ENCODE measurements at regions not wholly inside any gene's neighbourhood (a gene's known extent, or its start where the extent isn't known, plus 50 kb on each side); places are given as distances from the start of the nearest gene placed in this dataset.

- TF ChIP-seq POLR2A (IDR thresholded peaks at IDR 0.05) (no peak), CTCF (IDR thresholded peaks at IDR 0.05 in 8 of 11, conservative IDR thresholded peaks at IDR 0.05 in 3 of 11) (no peak), POLR2AphosphoS5 (IDR thresholded peaks at IDR 0.05) (no peak)
Measured at GRCh38 chr20:52667358-52667757, 304.8 kb upstream of the TSHZ2 start.

Measured in spleen (tissue), 7 donors.